LNCaP clone FGC (cell line): ENCODE measurements at regions not wholly inside any gene's neighbourhood (a gene's known extent, or its start where the extent isn't known, plus 50 kb on each side); places are given as distances from the start of the nearest gene placed in this dataset.

ENCODE experiments used
- DNase-seq: peaks from one replicate; pipeline ENCODE4 v3.0.0-alpha.2; 2011; ENCODE audit warnings: low read depth
- H3K4me3 ChIP-seq: 2 replicates; pipeline ENCODE4 v1.5.1; 2011; ENCODE audit warnings: mild to moderate bottlenecking, low read depth, low read length, control low read depth
- CTCF ChIP-seq: IDR thresholded peaks from 2 replicates; pipeline ENCODE4 v1.5.1; 2012; ENCODE audit warnings: mild to moderate bottlenecking; ENCODE audit not compliant: control insufficient read depth, insufficient read depth; ENCODE audit errors: extremely low read depth

DNA sequence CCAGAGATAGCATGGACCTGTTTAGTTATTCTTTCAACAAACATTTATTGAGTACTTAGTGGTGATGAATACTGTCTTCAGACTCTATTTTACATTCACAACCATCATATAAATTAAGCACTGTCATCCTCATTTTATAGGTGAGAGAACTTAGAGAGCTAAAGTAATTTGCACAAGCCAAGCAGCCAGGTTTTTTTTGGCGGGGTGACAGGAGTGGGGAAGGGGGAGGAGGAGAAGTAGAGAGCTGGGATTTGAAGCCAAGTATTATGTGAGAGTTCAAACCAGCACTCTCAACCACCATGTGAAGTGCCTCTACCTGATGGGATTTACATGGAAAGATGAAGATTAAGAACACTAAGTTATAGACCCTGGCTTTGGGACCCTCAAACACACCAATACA, 547.4 kb upstream of the IL12A start:
- no peak overlapping the region for H3K4me3 ChIP-seq
- no peak for DNase-seq
- no peak for TF ChIP-seq CTCF

DNA sequence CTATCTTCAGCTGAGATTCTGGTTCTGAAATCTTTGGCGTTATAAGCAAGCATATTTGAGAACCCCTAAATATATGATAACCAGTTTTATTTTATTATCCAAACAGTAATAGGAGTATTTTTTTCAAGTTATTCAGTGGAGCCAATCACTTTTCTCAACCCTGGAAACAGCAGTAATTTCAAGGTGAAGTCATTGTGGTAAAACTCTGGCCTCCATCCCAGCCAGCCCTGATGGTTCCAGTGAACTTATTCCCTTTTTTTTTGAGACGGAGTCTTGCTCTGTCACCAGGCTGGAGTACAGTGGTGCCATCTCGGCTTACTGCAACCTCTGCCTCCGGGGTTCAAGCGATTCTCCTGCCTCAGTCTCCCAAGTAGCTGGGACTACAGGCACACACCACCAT, 545.4 kb upstream of the IL12A start:
- TF ChIP-seq CTCF, result no peak
- no peak for DNase-seq
- no peak overlapping the region for H3K4me3 ChIP-seq

DNA sequence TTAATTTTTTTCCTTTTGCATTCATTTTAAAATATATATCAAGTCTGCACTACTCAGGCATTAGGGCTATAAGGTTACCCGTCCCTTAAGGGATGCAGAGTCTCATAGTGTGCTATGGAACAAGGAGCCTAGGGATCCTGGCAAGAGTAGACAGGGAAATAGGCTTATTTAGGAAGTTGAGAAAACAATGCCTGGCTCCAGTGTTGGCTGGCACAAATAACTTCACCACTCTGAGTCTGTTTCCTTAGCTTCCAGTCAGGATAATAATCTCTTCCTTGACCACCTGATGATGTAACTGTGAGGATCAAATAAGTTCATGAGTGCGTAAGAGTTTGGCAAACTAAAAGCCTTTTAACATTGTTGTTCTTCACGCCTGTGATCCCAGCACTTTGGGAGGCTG, 540.8 kb upstream of the IL12A start:
- H3K4me3 ChIP-seq, result no peak overlapping the region
- no peak for TF ChIP-seq CTCF
- no peak for DNase-seq

- TF ChIP-seq CTCF, result no peak
- no peak for DNase-seq
- no peak overlapping the region for H3K4me3 ChIP-seq
These were observed 539.7 kb upstream of the IL12A start for GRCh38 chr3:159448902-159449301.

GRCh38 chr3:159451067-159451466, 537.6 kb upstream of the IL12A start:
- no peak for DNase-seq
- H3K4me3 ChIP-seq, result no peak overlapping the region
- no peak for TF ChIP-seq CTCF

- no peak for TF ChIP-seq CTCF
- no peak overlapping the region for H3K4me3 ChIP-seq
- DNase-seq, result no peak
These were observed 537.2 kb upstream of the IL12A start for GRCh38 chr3:159451482-159451881.

DNA sequence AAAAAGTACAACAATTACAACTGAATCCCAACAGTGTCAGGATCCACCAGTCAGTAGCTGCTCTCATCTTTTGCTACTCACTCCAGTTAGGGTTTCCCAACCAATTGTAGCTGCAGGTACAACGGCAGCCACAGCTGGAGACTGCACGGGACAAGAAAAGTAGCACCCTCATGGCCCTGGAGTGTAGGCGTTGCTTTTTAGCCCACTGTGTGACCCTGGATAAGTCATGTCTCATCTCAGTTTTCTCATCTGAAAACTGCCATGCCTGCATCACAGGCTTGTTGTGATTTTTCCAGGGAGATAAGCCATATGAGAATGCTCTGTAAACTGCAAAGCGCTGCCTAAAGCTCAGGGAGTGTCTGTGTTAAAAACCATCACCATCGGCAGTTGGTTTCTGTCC, 535.6 kb upstream of the IL12A start:
- TF ChIP-seq CTCF, result no peak
- no peak overlapping the region for H3K4me3 ChIP-seq
- no peak for DNase-seq
